Choroid plexus epithelial cell (primary cell): ENCODE measurements at regions not wholly inside any gene's neighbourhood (a gene's known extent, or its start where the extent isn't known, plus 50 kb on each side); places are given as distances from the start of the nearest gene placed in this dataset.

Source experiments
- DNase-seq: peaks from one replicate; pipeline ENCODE4 v3.0.0-alpha.2; 2010; ENCODE audit warnings: low read depth
- H3K4me3 ChIP-seq: 2 replicates; pipeline ENCODE4 v1.5.1; 2011; ENCODE audit warnings: low read depth, mild to moderate bottlenecking, control low read depth, low read length, moderate library complexity
- TF ChIP-seq, protein P1 (sequence below): conservative IDR thresholded peaks from 2 replicates; pipeline ENCODE4 v1.5.1; 2011; ENCODE audit warnings: low read depth, mild to moderate bottlenecking, control low read depth, inconsistent platforms, low read length, moderate library complexity

DNA sequence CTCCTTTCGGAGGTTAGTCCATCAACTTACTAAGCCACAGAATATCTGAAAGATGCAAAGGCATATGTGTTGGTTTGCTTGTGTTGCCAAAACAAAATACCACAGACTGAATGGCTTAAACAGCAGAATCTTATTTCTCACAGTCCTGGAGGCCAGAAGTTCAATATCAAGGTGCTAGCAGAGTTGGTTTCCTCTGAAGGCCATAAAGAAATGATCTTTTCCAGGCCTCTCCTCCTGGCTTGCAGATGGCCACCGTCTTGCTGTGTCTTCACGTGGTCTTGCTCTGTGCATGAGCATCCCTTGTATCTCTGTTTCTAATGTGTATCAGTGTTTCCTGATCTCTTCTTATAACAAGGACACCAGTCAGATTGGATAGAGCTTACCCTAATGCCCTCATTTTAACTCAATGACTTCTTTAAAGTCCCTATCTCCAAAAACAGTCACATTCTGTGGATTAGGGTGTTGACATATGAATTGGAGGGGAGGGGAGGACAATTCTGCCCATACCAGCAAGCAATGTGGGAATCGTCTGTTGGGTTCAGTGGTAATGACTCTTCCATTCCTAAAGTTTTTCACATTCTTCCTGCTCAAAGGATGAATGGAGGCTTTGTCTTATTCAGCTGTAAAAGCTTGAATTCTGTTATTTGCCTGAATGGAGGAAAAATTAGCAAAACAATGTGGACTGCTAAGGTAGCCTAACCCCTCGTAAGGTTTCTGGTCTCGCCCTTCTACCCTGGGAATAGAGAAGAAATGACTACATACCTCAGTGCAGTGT, 715.7 kb downstream of the DIAPH3 start:
- DNase-seq: peak; percentile 49
- H3K4me3 ChIP-seq: no peak overlapping the region
- TF ChIP-seq, protein P1, sequence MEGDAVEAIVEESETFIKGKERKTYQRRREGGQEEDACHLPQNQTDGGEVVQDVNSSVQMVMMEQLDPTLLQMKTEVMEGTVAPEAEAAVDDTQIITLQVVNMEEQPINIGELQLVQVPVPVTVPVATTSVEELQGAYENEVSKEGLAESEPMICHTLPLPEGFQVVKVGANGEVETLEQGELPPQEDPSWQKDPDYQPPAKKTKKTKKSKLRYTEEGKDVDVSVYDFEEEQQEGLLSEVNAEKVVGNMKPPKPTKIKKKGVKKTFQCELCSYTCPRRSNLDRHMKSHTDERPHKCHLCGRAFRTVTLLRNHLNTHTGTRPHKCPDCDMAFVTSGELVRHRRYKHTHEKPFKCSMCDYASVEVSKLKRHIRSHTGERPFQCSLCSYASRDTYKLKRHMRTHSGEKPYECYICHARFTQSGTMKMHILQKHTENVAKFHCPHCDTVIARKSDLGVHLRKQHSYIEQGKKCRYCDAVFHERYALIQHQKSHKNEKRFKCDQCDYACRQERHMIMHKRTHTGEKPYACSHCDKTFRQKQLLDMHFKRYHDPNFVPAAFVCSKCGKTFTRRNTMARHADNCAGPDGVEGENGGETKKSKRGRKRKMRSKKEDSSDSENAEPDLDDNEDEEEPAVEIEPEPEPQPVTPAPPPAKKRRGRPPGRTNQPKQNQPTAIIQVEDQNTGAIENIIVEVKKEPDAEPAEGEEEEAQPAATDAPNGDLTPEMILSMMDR: no peak

DNA sequence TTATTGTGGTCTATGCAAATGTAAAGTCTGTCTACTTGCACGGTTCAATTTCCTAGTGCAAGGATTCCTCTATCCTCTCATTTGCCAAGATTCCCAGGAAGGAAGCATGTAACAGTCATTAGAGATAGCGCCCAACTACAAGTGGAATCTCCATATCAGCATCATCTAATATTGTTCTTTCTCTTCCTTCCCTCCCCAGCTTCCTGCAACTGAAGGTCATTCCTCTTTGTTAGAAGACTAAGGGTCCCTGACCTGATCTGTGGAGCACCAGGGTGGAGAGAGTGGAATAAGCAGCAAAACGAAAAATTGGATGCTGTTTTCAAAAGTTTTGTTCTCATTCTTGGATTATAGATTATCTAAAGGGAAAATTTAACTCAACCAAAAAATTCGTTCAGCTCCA, 714.0 kb downstream of the DIAPH3 start:
- TF ChIP-seq, protein P1: no peak
- DNase-seq: no peak
- no peak overlapping the region for H3K4me3 ChIP-seq

DNA sequence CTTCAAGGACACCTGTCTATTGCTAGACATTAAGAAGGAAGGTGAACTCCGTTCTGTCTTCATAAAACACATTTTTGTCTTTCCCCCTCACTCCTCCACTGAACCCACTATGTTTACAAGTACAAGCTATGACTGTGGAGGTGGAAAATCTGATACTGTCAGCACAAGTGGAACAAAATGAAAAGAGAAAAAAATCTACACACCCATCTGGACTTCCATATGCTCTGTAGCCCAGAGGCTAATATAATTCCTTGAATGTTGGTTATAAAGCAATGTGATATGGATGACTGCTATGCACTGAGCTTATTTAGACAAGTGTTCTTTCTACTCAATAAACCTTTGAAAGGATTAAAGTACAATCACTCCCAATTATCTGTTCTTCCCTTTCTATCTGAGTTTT, 713.5 kb downstream of the DIAPH3 start:
- no peak for DNase-seq
- no peak overlapping the region for H3K4me3 ChIP-seq
- TF ChIP-seq, protein P1: no peak

DNA sequence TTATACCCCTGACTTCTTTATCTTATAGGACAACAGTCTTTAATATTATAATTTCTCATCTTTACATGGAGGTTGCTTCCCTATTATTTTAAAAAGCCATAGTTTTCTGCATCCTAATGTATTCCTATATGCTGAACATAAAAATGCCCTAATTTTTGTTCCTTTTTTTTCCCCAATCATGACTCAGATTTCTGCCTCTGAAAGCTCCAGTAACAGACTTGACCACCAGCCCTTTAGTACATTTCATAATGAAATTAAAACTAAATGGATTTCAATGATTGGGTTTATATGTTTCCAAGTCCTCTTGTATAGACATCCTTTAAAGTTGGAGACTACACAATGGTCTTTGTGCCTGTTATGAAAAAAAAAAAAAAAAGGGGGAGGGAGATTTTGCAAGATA, 712.5 kb downstream of the DIAPH3 start:
- no peak overlapping the region for H3K4me3 ChIP-seq
- no peak for DNase-seq
- TF ChIP-seq, protein P1: no peak

DNA sequence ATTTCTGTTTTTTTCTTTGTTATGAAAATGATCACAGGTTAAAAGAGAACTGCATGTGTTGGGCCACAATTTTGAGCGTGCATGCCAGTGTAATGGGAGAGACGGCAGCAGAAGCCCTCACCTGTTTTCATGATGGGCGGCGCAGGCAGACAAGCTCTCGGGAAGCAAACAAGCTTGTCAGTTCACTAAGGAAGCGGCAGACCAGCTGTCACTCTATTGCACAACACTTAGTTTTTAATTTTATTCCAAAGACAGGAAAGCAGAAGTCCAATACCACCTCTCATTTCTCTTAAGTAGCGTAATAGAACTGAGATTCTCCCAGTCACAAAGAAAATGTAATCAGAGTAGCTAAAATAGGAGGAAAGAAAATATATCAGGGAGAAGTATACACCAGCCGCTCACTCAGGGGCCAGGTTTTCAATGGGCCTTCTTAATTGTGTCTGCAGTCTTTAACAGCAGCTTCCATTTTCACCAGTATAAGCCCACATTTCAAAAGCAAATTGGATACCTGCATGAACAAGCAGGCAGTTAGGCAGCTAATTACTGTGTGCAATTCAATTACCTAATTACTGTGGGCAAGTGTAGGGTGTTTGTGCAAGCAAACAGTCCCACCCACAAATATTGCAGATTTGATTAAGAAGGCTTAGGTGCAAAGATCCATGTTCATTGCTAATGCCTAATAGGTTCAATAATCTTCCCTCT, 711.4 kb downstream of the DIAPH3 start:
- no peak overlapping the region for H3K4me3 ChIP-seq
- no peak for DNase-seq
- TF ChIP-seq, protein P1: no peak

DNA sequence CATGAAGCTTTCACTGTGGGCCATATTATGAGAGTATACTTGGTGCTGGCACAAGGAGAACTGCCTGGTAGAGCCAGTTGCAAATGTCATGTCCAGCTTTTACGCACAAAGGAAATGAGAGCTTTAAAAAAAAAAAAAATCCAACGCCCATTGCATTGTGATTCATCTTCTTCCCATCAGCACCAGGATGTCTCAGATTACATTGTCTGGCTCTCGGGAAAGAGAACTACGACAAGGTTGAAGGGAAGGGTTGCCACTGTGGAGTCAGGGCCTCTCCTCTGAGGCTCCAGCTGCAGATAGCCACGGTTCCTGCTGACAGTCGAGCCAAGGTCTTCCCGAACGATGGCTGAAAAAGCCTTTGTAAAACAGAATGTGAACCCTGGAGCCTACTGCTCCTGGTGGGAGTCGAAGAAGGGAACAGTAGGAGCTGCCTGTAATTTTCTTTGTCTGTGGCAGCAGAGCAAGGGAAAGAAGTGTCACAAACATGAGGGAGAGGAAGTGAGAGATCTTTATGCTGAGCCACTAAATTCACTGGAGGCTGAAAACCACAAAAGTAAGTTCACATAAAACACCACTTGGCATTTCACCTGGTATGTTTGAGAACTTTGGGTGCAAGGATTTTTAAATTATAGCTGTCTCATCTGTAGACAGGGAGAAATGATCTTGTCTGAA, 704.7 kb downstream of the DIAPH3 start:
- DNase-seq: peak; percentile 84
- TF ChIP-seq, protein P1: no peak
- no peak overlapping the region for H3K4me3 ChIP-seq
